OCI-LY1 (cell line): ENCODE measurements at regions not wholly inside any gene's neighbourhood (a gene's known extent, or its start where the extent isn't known, plus 50 kb on each side); places are given as distances from the start of the nearest gene placed in this dataset.

Experiments
- H2AFZ ChIP-seq: fragments of 200-600 bp; sonication (generic), shearing (Covaris generic); 2 replicates; pipeline ENCODE4 v1.6.0; 2014; ENCODE audit warnings: antibody characterized with exemption, mild to moderate bottlenecking, low read length
- H3F3A ChIP-seq: fragments of 200-600 bp; sonication (generic), shearing (Covaris generic); 2 replicates; pipeline ENCODE4 v1.6.0; 2014; ENCODE audit warnings: mild to moderate bottlenecking, antibody characterized with exemption, low read length, moderate library complexity; ENCODE audit not compliant: insufficient read depth
- H3K27ac ChIP-seq: fragments of 200-600 bp; sonication (generic); 2 replicates; pipeline ENCODE4 v1.5.1; 2014; ENCODE audit warnings: low read length, mixed run types, mild to moderate bottlenecking, low read depth; ENCODE audit not compliant: poor library complexity, severe bottlenecking
- H3K27me3 ChIP-seq: fragments of 200-600 bp; sonication (generic); 2 replicates; pipeline ENCODE4 v1.6.0; 2014; ENCODE audit warnings: antibody characterized with exemption, mild to moderate bottlenecking, low read length, moderate library complexity; ENCODE audit not compliant: insufficient read depth
- H3K36me3 ChIP-seq: fragments of 200-600 bp; sonication (generic); 2 replicates; pipeline ENCODE4 v1.6.1; 2014; ENCODE audit warnings: mild to moderate bottlenecking, antibody characterized with exemption, low read length, moderate library complexity, mixed read lengths; ENCODE audit not compliant: insufficient read depth
- H3K4me1 ChIP-seq: fragments of 200-600 bp; sonication (generic); 2 replicates; pipeline ENCODE4 v1.5.1; 2014; ENCODE audit warnings: mild to moderate bottlenecking, low read length, moderate library complexity; ENCODE audit not compliant: insufficient read depth, severe bottlenecking
- H3K4me2 ChIP-seq: fragments of 200-600 bp; sonication (generic), shearing (Covaris generic); 2 replicates; pipeline ENCODE4 v1.6.1; 2014; ENCODE audit warnings: low read length
- H3K4me3 ChIP-seq: fragments of 200-600 bp; sonication (generic); 2 replicates; pipeline ENCODE4 v1.5.1; 2014; ENCODE audit warnings: low read length, low read depth, mild to moderate bottlenecking, mixed read lengths; ENCODE audit not compliant: poor library complexity, severe bottlenecking
- H3K79me2 ChIP-seq: fragments of 200-600 bp; shearing (Covaris generic); 2 replicates; pipeline ENCODE4 v1.6.1; 2016; ENCODE audit warnings: mixed run types, low read length, mixed read lengths; ENCODE audit not compliant: insufficient read depth
- H3K9ac ChIP-seq: fragments of 200-600 bp; sonication (generic), shearing (Covaris generic); 2 replicates; pipeline ENCODE4 v1.6.1; 2014; ENCODE audit warnings: mild to moderate bottlenecking, low read length, mixed read lengths
- H3K9me2 ChIP-seq: fragments of 200-600 bp; sonication (generic), shearing (Covaris generic); 2 replicates; pipeline ENCODE4 v1.6.1; 2014; ENCODE audit warnings: low read depth, mild to moderate bottlenecking, low read length, mixed read lengths
- H3K9me3 ChIP-seq: fragments of 200-600 bp; shearing (Covaris generic); 2 replicates; pipeline ENCODE4 v1.6.1; 2014; ENCODE audit warnings: low read length, mixed read lengths
- H4K20me1 ChIP-seq: fragments of 200-600 bp; sonication (generic), shearing (Covaris generic); 2 replicates; pipeline ENCODE4 v1.6.0; 2016; ENCODE audit warnings: mild to moderate bottlenecking, low read length; ENCODE audit not compliant: insufficient read depth
- EZH2 ChIP-seq: fragments of 200-600 bp; sonication (generic), shearing (Covaris generic); IDR thresholded peaks from 2 replicates; pipeline ENCODE4 v1.8.0; 2017; ENCODE audit warnings: borderline replicate concordance, mixed run types, mild to moderate bottlenecking, antibody characterized with exemption, low read length, moderate library complexity, mixed read lengths
- TF ChIP-seq, protein P1 (sequence below): fragments of 200-600 bp; sonication (generic), shearing (Covaris generic); IDR thresholded peaks from 2 replicates; pipeline ENCODE4 v1.5.1; 2017; ENCODE audit warnings: mild to moderate bottlenecking, antibody characterized with exemption, low read length, moderate library complexity, mixed read lengths

DNA sequence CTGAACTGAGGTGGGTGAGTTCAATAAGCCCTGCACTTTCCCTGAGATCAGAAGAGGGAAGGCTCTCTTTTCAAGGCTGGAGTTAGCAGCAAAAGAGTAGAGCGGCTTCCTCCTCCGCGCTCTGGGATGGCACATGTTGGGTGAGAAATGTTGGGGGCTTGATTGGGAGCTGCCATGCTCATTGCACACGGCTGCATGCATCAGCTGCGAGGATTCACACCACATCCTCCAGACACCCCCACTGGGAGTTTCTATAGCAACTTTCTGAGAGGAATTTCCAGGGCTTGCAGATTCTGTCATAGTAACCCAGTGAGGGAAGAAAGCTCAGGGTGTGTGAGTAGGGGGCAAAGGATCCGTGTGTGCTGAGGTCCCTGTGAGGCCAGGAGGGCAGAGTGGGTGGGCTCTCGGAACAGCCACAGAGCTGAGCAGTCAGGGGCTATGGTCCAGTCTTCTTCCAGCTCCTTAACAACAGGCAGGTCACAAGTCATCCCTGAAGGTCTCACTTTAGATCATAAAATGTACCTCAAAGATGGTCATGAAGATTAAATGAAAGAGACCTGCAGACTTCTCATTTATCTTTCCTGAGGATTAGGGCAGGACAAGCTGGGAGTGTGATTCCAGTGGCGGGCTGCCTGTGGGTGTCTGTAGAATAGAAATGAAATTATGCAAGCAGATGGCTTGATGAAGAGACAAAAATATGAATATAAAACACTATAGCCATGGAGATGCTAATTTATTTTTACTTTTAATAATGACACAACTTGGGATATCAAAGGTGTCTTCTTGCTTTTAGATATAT is 75.7 kb upstream of the CHRNA7 start:
- no peaks in the 10 kb centered on the region for H3K4me1 ChIP-seq
- no peak for TF ChIP-seq EZH2

GRCh38 chr15:31955734-31956133 is 74.6 kb upstream of the CHRNA7 start:
- Histone ChIP-seq H3K27me3 (no peaks in the 10 kb centered on the region), H3K27ac (no peak overlapping the region), H3F3A (no peaks in the 10 kb centered on the region), H3K79me2 (no peaks in the 10 kb centered on the region), H3K4me2 (no peak overlapping the region), H2AFZ (no peak overlapping the region), H3K9ac (no peak overlapping the region), H3K9me3 (no peaks in the 10 kb centered on the region), H3K36me3 (no peaks in the 10 kb centered on the region), H3K9me2 (no peaks in the 10 kb centered on the region), H3K4me3 (no peak overlapping the region), H3K4me1 (no peaks in the 10 kb centered on the region), H4K20me1 (no peaks in the 10 kb centered on the region)
- TF ChIP-seq, protein P1, sequence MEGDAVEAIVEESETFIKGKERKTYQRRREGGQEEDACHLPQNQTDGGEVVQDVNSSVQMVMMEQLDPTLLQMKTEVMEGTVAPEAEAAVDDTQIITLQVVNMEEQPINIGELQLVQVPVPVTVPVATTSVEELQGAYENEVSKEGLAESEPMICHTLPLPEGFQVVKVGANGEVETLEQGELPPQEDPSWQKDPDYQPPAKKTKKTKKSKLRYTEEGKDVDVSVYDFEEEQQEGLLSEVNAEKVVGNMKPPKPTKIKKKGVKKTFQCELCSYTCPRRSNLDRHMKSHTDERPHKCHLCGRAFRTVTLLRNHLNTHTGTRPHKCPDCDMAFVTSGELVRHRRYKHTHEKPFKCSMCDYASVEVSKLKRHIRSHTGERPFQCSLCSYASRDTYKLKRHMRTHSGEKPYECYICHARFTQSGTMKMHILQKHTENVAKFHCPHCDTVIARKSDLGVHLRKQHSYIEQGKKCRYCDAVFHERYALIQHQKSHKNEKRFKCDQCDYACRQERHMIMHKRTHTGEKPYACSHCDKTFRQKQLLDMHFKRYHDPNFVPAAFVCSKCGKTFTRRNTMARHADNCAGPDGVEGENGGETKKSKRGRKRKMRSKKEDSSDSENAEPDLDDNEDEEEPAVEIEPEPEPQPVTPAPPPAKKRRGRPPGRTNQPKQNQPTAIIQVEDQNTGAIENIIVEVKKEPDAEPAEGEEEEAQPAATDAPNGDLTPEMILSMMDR, result no peak
- TF ChIP-seq EZH2, result no peak

More for the DNA sequence above, 75.7 kb upstream of the CHRNA7 start:
- H3K9me3 ChIP-seq, result no peaks in the 10 kb centered on the region
- no peaks in the 10 kb centered on the region; the same call in 1 of the 2 replicates for H3K9me2 ChIP-seq
- H3K27ac ChIP-seq, result no peak overlapping the region
- no peak overlapping the region for H3K9ac ChIP-seq
- no peak overlapping the region for H3K4me3 ChIP-seq
- H4K20me1 ChIP-seq, result no peaks in the 10 kb centered on the region
- H3K27me3 ChIP-seq, result no peaks in the 10 kb centered on the region
- H3F3A ChIP-seq, result no peaks in the 10 kb centered on the region
- H2AFZ ChIP-seq, result no peak overlapping the region
- H3K79me2 ChIP-seq, result no peaks in the 10 kb centered on the region
- H3K4me2 ChIP-seq, result no peak overlapping the region
- H3K36me3 ChIP-seq, result no peaks in the 10 kb centered on the region

DNA sequence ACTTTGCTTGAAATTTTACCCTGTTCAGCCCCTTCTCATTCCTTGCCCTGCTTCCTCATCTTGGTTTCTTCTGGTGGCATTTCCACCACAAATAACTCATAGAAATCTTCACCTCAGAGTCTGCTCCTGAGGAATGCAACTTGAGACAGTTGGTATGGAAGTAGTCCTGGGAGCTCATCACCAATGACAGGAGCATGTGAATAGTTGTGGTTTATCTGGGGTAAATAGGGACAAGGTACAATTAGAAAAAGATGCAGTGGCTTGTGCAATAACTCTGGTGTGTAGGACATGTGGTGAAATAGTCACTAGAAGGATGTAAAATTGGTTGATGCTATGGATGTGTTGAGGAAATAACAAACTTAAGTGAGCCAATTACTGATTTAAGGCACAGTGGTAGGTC is 72.7 kb upstream of the CHRNA7 start:
- Histone ChIP-seq H3K9me3 (no peaks in the 10 kb centered on the region), H3K4me2 (no peak overlapping the region), H3K27me3 (no peaks in the 10 kb centered on the region), H3F3A (no peaks in the 10 kb centered on the region), H3K9me2 (no peaks in the 10 kb centered on the region), H3K4me1 (no peaks in the 10 kb centered on the region), H2AFZ (no peak overlapping the region), H3K9ac (no peak overlapping the region), H3K4me3 (no peak overlapping the region), H3K79me2 (no peaks in the 10 kb centered on the region), H3K36me3 (no peaks in the 10 kb centered on the region), H3K27ac (no peak overlapping the region), H4K20me1 (no peaks in the 10 kb centered on the region)
- no peak for TF ChIP-seq EZH2

GRCh38 chr15:31964586-31965307 is 65.6 kb upstream of the CHRNA7 start:
- H3K27ac ChIP-seq, result no peak overlapping the region
- no peaks in the 10 kb centered on the region for H3K9me3 ChIP-seq
- no peaks in the 10 kb centered on the region for H3K4me1 ChIP-seq
- H3K79me2 ChIP-seq, result no peaks in the 10 kb centered on the region
- H3F3A ChIP-seq, result no peaks in the 10 kb centered on the region
- no peak overlapping the region for H2AFZ ChIP-seq
- no peaks in the 10 kb centered on the region for H4K20me1 ChIP-seq
- no peak overlapping the region for H3K4me2 ChIP-seq
- no peak overlapping the region for H3K9ac ChIP-seq
- no peaks in the 10 kb centered on the region for H3K9me2 ChIP-seq
- no peak overlapping the region for H3K4me3 ChIP-seq
- TF ChIP-seq, protein P1, result no peak
- TF ChIP-seq EZH2, result no peak
- H3K27me3 ChIP-seq, result no peaks in the 10 kb centered on the region
- no peaks in the 10 kb centered on the region for H3K36me3 ChIP-seq
